ENCODE measurements at regions not wholly inside any gene's neighbourhood (a gene's known extent, or its start where the extent isn't known, plus 50 kb on each side); places are given as distances from the start of the nearest gene placed in this dataset.

DNA sequence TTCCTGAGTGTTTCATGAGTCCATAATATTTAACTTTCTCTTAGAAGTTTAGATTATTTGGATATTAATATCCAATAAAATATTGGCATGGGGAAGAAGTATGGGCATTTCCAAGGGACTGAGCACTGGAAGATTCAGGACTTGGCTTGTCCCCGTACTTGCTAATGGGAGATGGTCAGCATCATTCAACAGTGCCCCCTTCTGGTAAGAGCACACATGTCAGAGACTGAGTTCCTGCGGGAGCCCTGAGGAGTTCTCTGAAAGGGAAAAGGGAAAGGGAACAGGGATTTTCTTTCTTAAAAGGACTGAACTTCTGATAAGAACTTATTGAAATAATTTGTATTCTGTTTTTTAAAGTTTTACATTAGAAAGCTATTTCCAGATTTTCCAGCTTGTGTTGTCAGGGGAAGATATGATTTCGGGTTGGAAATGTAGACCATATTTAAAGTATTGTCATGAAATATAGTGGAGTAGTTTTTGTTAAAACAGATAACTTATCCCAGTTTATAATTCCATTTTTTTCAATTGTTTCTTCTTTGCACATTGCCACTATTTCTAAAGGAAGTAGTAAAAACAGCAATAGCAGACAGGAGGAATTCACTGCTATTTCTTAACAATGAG, 59.8 kb upstream of the C12orf71 start:
- TF ChIP-seq, protein P1, sequence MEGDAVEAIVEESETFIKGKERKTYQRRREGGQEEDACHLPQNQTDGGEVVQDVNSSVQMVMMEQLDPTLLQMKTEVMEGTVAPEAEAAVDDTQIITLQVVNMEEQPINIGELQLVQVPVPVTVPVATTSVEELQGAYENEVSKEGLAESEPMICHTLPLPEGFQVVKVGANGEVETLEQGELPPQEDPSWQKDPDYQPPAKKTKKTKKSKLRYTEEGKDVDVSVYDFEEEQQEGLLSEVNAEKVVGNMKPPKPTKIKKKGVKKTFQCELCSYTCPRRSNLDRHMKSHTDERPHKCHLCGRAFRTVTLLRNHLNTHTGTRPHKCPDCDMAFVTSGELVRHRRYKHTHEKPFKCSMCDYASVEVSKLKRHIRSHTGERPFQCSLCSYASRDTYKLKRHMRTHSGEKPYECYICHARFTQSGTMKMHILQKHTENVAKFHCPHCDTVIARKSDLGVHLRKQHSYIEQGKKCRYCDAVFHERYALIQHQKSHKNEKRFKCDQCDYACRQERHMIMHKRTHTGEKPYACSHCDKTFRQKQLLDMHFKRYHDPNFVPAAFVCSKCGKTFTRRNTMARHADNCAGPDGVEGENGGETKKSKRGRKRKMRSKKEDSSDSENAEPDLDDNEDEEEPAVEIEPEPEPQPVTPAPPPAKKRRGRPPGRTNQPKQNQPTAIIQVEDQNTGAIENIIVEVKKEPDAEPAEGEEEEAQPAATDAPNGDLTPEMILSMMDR (IDR thresholded peaks at IDR 0.05; ENCODE audit: low read depth, low read length, poor library complexity, severe bottlenecking): peak; percentile 85
- no peak for TF ChIP-seq EZH2phosphoT487 (IDR thresholded peaks at IDR 0.05; ENCODE audit: borderline replicate concordance, low read length)
